ENCODE measurements at regions not wholly inside any gene's neighbourhood (a gene's known extent, or its start where the extent isn't known, plus 50 kb on each side); places are given as distances from the start of the nearest gene placed in this dataset.

GRCh38 chr2:53111406-53111805, 656.2 kb upstream of the CHAC2 start:
- Histone ChIP-seq H3K4me1 (no peaks in the 10 kb centered on the region), H3K36me3 (no peaks in the 10 kb centered on the region), H3K27me3 (no peaks in the 10 kb centered on the region), H4K20me1 (no peaks in the 10 kb centered on the region), H3K27ac (no peak overlapping the region), H3K9me3 (replicated peaks in 1 of 11) (peaks cover 0 to 8% (median 0%) of the 10 kb centered on the region in 11 experiments; a peak in 4 of 22 replicates), H3K4me3 (no peak overlapping the region), H3K9ac (no peak overlapping the region), H3K4me2 (no peak overlapping the region)
- no peak for TF ChIP-seq Cebpa-rat (IDR thresholded peaks at IDR 0.05)

GRCh38 chr2:53111004-53111403, 656.6 kb upstream of the CHAC2 start:
- Histone ChIP-seq H3K4me1 (no peaks in the 10 kb centered on the region), H3K4me2 (no peak overlapping the region), H4K20me1 (no peaks in the 10 kb centered on the region), H3K9me3 (replicated peaks in 1 of 11) (peaks cover 0 to 8% (median 0%) of the 10 kb centered on the region in 11 experiments; a peak in 4 of 22 replicates), H3K9ac (no peak overlapping the region), H3K36me3 (no peaks in the 10 kb centered on the region), H3K4me3 (no peak overlapping the region), H3K27me3 (no peaks in the 10 kb centered on the region), H3K27ac (no peak overlapping the region)
- TF ChIP-seq Cebpa-rat (IDR thresholded peaks at IDR 0.05) = no peak

DNA sequence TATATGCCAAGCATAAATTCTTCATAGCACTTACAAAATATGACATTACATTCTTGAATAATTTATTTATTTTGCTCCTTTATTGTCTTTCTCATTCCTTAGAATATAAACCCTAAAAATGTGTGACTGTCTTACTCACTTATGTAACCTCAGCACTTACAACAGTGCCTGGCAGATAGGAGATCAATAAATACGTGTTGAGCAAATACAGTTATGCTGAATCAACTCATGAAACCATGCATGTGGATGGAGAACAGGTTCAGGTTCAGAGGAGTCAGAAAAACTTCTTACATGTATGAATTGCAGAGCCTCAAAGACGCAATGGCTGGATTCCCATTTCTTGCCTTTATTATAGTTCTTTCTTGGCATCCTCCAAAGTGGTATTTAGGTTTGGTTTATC, 659.4 kb upstream of the CHAC2 start:
- Histone ChIP-seq H4K20me1 (no peaks in the 10 kb centered on the region), H3K4me1 (no peaks in the 10 kb centered on the region), H3K27me3 (no peaks in the 10 kb centered on the region), H3K9ac (no peak overlapping the region), H3K27ac (no peak overlapping the region), H3K9me3 (replicated peaks in 1 of 11) (peaks cover 0 to 8% (median 0%) of the 10 kb centered on the region in 11 experiments; a peak in 4 of 22 replicates), H3K4me3 (no peak overlapping the region), H3K4me2 (no peak overlapping the region), H3K36me3 (no peaks in the 10 kb centered on the region)
- TF ChIP-seq Cebpa-rat (IDR thresholded peaks at IDR 0.05) = no peak

DNA sequence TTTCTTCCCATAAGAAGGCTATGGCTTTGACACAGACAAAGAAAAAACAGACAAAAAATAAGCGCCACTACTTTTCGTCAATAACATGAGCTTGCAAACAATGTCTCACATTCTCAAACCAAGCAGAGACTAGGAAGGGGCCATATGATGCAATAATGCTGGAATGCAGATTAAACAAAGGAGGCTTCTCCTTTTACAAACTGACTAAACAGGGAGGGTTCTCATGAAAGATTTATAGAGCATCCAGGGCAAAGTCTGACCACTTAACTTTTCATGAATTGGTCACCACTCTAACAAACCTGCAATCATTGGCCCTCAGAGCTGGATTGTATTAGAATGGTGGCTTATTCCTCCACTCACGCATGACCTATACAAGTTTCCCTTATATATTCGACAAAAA, 663.3 kb upstream of the CHAC2 start:
- H3K9me3 ChIP-seq (replicated peaks in 1 of 11) = no peaks in the 10 kb centered on the region
- no peak overlapping the region for H3K4me3 ChIP-seq
- no peak for TF ChIP-seq Cebpa-rat (IDR thresholded peaks at IDR 0.05)
- no peaks in the 10 kb centered on the region for H3K4me1 ChIP-seq
- no peaks in the 10 kb centered on the region for H3K27me3 ChIP-seq
- H3K36me3 ChIP-seq = no peaks in the 10 kb centered on the region
- no peak overlapping the region for H3K27ac ChIP-seq
- no peak overlapping the region for H3K4me2 ChIP-seq
- H4K20me1 ChIP-seq = no peaks in the 10 kb centered on the region
- H3K9ac ChIP-seq = no peak overlapping the region

DNA sequence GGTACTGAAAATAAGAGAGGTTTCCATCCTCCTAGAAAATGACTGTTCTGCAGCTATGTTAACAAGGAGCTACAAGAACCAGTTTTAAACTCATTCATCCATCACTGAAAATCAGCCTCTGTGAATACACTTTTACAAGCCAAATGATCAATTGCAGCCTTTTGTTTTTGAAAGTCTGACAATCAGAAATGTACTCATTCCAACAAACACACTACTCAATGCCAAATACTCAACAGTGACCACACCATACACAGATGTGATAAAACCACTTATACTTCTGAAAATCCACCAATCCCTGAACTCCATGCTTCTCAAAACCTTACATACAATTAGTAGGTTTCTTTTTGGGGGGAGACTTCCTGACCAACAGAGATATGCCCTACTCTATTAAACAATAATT, 663.9 kb upstream of the CHAC2 start:
- Histone ChIP-seq H3K27me3 (no peaks in the 10 kb centered on the region), H3K9ac (no peak overlapping the region), H3K4me3 (no peak overlapping the region), H3K36me3 (no peaks in the 10 kb centered on the region), H3K4me2 (no peak overlapping the region), H4K20me1 (no peaks in the 10 kb centered on the region), H3K9me3 (replicated peaks in 1 of 11) (no peaks in the 10 kb centered on the region), H3K4me1 (no peaks in the 10 kb centered on the region), H3K27ac (no peak overlapping the region)
- TF ChIP-seq Cebpa-rat (IDR thresholded peaks at IDR 0.05) = no peak

DNA sequence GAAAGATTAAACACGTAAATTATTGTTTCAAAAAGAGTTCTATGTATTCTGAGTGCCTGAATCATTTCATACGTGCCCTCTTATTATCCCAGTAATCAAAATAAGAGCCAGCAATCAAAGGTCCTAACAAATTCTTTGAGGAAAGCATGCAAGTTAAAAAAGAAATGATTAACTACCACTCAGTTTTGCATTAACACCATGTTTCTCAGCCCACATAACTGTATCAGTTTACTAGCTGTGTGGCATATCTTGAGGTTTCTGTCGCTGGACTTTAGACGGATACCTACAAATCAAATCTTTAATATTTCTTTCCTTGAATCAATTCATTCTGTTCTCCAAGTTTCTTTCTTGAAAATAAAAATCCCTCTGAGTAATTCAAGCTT, 668.9 kb upstream of the CHAC2 start:
- TF ChIP-seq Cebpa-rat (IDR thresholded peaks at IDR 0.05) = no peak

GRCh38 chr2:53096351-53096750, 671.3 kb upstream of the CHAC2 start:
- no peak for TF ChIP-seq Cebpa-rat (IDR thresholded peaks at IDR 0.05)
- Histone ChIP-seq H4K20me1 (no peaks in the 10 kb centered on the region), H3K4me3 (no peak overlapping the region), H3K27me3 (no peaks in the 10 kb centered on the region), H3K27ac (no peak overlapping the region), H3K4me1 (no peaks in the 10 kb centered on the region), H3K9me3 (replicated peaks in 1 of 11) (no peaks in the 10 kb centered on the region), H3K4me2 (no peak overlapping the region), H3K9ac (no peak overlapping the region), H3K36me3 (no peaks in the 10 kb centered on the region)

More for the DNA sequence above, 668.9 kb upstream of the CHAC2 start:
- Histone ChIP-seq H3K4me2 (no peak overlapping the region), H3K27me3 (no peaks in the 10 kb centered on the region), H3K4me3 (no peak overlapping the region), H3K27ac (no peak overlapping the region), H3K9me3 (replicated peaks in 1 of 11) (no peaks in the 10 kb centered on the region), H4K20me1 (no peaks in the 10 kb centered on the region), H3K4me1 (no peaks in the 10 kb centered on the region), H3K9ac (no peak overlapping the region), H3K36me3 (no peaks in the 10 kb centered on the region)

DNA sequence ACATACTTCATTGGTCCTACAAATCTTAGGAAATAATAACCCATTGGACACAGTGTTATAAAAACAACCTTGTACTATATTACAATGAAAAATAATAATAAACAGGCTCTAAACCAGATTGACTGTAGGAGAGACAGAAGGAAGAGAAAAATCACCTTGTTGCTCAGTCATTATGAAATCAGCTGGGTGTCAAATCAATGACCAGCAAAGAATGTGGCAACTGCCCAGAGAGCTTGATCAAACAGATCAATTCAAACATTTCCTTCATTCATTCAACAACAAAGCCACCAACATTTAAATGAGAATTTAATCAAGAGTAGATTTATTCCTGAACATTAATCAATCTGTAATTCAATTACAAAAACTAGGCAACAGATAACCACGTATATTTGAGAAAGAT, 671.9 kb upstream of the CHAC2 start:
- H3K4me3 ChIP-seq = no peak overlapping the region
- no peak overlapping the region for H3K27ac ChIP-seq
- H3K9ac ChIP-seq = no peak overlapping the region
- no peak overlapping the region for H3K4me2 ChIP-seq
- no peak for TF ChIP-seq Cebpa-rat (IDR thresholded peaks at IDR 0.05)
- no peaks in the 10 kb centered on the region for H3K4me1 ChIP-seq
- H3K36me3 ChIP-seq = no peaks in the 10 kb centered on the region
- H3K27me3 ChIP-seq = no peaks in the 10 kb centered on the region
- no peaks in the 10 kb centered on the region for H3K9me3 ChIP-seq (replicated peaks in 1 of 11)
- H4K20me1 ChIP-seq = no peaks in the 10 kb centered on the region

DNA sequence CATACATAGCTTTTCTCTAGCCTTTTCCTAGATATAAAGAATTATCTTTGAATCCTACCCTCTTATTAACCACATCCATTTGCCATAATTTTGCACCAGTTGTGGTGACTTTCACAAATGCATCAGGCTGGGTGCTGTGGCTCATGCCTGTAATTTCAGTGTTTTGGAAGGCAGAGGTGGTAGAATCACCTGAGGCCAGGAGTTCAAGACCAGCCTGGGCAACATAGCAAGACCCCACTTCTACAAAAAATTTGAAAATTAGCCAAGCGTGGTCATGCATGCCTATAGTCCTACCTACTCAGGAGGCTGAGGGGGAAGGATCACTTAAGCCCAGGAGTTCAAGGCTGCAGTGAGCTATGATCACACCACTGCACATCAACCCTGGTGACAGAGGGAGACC, 672.4 kb upstream of the CHAC2 start:
- no peak for TF ChIP-seq Cebpa-rat (IDR thresholded peaks at IDR 0.05)
- Histone ChIP-seq H3K9ac (no peak overlapping the region), H3K36me3 (no peaks in the 10 kb centered on the region), H3K4me1 (no peaks in the 10 kb centered on the region), H3K4me3 (no peak overlapping the region), H4K20me1 (no peaks in the 10 kb centered on the region), H3K27me3 (no peaks in the 10 kb centered on the region), H3K4me2 (no peak overlapping the region), H3K27ac (no peak overlapping the region), H3K9me3 (replicated peaks in 1 of 11) (no peaks in the 10 kb centered on the region)

DNA sequence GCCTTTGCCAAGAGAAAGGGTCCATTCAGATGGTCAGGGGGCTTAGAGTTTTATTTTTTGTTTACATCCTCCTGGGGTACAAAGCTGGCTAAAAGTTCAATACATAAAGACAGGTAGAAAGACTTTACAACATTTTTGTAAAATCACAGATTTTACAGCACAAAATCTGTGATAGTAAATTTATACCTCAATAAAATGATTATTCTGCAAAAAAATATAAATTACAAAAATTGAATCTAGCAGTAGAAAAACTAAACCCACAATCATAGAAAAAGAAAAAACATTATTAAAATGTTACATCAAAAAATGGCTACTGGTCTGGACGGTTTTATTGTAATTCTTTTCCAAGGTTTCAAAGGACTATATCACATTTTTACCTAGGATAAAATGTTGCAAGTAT, 674.2 kb upstream of the CHAC2 start:
- H3K4me2 ChIP-seq = no peak overlapping the region

DNA sequence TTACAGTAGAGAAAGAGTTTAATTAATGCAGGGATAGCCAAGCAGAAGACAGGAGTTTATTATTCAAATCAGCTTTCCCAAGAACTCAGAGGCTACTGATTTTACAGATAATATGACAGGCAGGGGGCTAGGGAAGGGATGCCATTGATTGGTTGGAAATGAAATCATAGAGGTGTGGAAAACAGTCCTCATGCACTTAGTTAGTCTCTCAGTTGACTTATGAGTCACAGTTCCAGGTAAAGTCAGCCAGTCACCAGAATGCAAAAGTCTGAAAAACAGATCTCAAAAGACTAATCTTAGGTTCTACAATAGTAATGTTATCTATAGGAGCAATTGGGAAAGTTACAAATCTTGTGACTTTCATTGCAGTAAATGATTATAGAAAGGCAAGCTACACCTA, 676.4 kb upstream of the CHAC2 start:
- TF ChIP-seq Cebpa-rat (IDR thresholded peaks at IDR 0.05) = no peak
- H4K20me1 ChIP-seq = no peaks in the 10 kb centered on the region
- no peak overlapping the region for H3K4me3 ChIP-seq
- H3K9me3 ChIP-seq (replicated peaks in 1 of 11) = no peaks in the 10 kb centered on the region
- H3K9ac ChIP-seq = no peak overlapping the region
- H3K4me2 ChIP-seq = no peak overlapping the region
- H3K4me1 ChIP-seq = no peaks in the 10 kb centered on the region
- H3K36me3 ChIP-seq = no peaks in the 10 kb centered on the region
- H3K27me3 ChIP-seq = no peaks in the 10 kb centered on the region
- no peak overlapping the region for H3K27ac ChIP-seq

More for the DNA sequence above, 674.2 kb upstream of the CHAC2 start:
- no peaks in the 10 kb centered on the region for H3K9me3 ChIP-seq (replicated peaks in 1 of 11)
- H3K27ac ChIP-seq = no peak overlapping the region
- H3K9ac ChIP-seq = no peak overlapping the region
- H3K4me1 ChIP-seq = no peaks in the 10 kb centered on the region
- no peaks in the 10 kb centered on the region for H4K20me1 ChIP-seq
- no peak for TF ChIP-seq Cebpa-rat (IDR thresholded peaks at IDR 0.05)
- H3K36me3 ChIP-seq = no peaks in the 10 kb centered on the region
- H3K4me3 ChIP-seq = no peak overlapping the region
- H3K27me3 ChIP-seq = no peaks in the 10 kb centered on the region
